Tibial nerve (tissue), 4 donors: ENCODE measurements at regions not wholly inside any gene's neighbourhood (a gene's known extent, or its start where the extent isn't known, plus 50 kb on each side); places are given as distances from the start of the nearest gene placed in this dataset.

ENCODE experiments used
- CTCF ChIP-seq, 5 experiments: fragments of 200-600 bp in 3 of 5; fragments of 450-650 bp in 2 of 5; sonication (generic) in 3 of 5; IDR thresholded peaks; one replicate each; pipeline ENCODE4 v1.5.1; 2016 to 2019; ENCODE audit warnings: antibody characterized with exemption in 5 of 5, mild to moderate bottlenecking in 3 of 5, moderate library complexity in 2 of 5
- EP300 ChIP-seq, 2 donors: sonication (generic); formaldehyde crosslinking; IDR thresholded peaks; one replicate each; pipeline ENCODE4 v1.6.1; 2017; ENCODE audit warnings: antibody characterized with exemption in 2 of 2, mild to moderate bottlenecking in 1 of 2
- POLR2A ChIP-seq, 2 donors: fragments of 450-650 bp; IDR thresholded peaks; one replicate each; pipeline ENCODE4 v1.6.1; 2017; ENCODE audit warnings: antibody characterized with exemption in 2 of 2, mild to moderate bottlenecking in 2 of 2, moderate library complexity in 2 of 2

GRCh38 chr9:99393993-99394392, 171.9 kb downstream of the SEC61B start:
- TF ChIP-seq CTCF (IDR thresholded peaks at IDR 0.05) (no peak), POLR2A (IDR thresholded peaks at IDR 0.05) (no peak), EP300 (IDR thresholded peaks at IDR 0.05) (no peak)
